SIG-M5 treated with dmso at 0.1 percent for 504 hours (cell line): ENCODE measurements at regions not wholly inside any gene's neighbourhood (a gene's known extent, or its start where the extent isn't known, plus 50 kb on each side); places are given as distances from the start of the nearest gene placed in this dataset.
"Not testable (repeated sequence)": the region's sequence is repeated elsewhere in the genome, so short reads cannot be mapped to it uniquely, and the experiment has no call there.

Experiments used
- DNase-seq: peaks from one replicate; lab custom pipeline; 2025; ENCODE audit not compliant: unreplicated experiment; lab: John Stamatoyannopoulos, UW

DNA sequence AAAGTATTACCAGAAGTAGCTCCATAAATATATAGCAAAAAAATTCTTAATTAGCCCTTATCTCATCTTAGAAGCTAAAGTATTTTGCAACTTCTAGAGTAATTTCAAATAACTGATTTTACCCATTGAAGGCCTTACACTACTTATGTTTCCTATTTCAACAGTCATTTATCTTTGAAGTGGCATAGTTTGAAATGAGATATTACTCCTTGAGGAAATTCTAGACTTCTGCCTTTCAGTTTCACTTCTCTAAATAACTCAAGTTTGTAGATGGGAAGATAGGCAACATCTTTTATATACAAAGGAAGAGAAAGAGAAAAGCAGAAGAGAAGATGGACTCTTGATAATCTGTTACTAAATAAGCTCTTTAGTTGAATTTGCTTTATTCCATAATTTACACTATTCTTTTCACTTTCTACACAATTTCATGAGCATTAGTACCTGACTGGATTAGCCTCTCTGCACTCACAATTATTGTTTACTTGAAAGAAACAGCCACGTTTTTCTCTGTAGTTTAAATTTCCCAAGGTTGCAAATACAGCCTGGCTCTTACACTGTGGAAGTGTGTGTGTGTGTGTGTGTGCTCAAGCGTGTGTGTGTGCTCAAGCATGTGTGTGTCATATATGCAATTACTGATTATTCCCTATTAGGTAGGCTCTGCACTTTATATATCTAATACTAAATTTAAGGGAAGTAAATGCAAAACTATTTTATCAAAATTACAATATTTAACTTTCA, 60.6 kb upstream of the EMB start:
- DNase-seq = peak; percentile 99

DNA sequence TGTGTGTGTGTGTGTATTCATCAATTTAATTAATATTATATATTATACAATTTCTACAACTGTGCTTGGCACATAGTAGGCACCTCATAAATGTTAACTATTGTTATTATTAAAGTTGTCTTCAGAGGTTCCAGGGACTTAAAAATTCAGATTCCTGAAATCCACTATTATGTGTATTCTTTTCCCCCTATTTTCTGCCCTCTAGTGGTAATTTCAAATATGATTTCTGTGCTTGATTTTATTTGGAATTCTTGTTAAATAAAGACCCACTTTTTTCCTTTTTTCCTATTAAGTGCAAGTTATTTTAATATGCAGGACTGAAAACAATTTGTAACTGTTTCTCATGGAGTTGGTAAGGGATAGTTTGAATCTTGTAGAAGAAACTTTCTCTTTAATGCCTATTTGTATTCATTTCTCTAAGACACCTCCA, 72.0 kb upstream of the EMB start:
- DNase-seq = not testable (repeated sequence)

GRCh38 chr5:50521060-50521459, 80.0 kb upstream of the EMB start:
- DNase-seq = not testable (repeated sequence)

- DNase-seq = not testable (repeated sequence)
Measured at GRCh38 chr5:50527514-50528060, 86.5 kb upstream of the EMB start.

- no peak for DNase-seq
Measured at GRCh38 chr5:50535393-50535792, 94.3 kb upstream of the EMB start.

DNA sequence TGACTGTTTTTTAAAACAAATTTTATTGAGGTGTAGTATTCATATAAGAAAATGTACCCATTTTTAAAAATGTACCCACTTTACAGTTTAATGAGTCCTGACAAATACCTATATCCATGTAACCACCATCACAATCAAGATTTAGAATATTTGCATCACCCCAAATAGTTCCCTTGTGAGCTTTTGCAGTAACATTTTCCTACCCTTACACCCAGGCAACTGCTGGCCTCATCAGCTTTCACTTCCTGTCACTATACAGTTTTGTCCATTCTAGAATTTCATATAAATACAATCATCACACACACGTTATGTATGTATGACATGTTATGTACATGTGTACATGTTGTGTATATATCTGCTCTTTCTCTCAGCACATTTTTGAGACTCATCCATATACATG, 96.4 kb upstream of the EMB start:
- peak; percentile 47 for DNase-seq

DNA sequence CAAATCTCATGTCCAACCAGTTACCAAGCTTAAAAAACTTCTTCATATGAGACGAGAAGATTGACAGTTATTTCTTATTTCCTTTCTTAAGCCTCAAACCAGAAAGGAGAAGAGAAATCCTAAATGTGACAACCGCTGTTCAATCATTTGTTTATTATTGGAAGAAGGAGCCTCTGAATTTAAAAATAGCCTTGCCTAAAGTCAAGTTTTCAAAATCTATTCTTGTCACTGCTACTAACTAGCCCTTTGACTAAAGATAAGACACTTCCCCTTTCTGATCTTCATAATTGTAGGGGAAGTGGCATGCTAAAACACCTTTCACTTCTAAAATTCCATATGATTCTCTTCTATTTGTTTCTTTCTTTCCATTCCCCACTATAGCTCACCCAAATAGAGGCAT, 106.2 kb upstream of the EMB start:
- DNase-seq = peak; percentile 95

DNA sequence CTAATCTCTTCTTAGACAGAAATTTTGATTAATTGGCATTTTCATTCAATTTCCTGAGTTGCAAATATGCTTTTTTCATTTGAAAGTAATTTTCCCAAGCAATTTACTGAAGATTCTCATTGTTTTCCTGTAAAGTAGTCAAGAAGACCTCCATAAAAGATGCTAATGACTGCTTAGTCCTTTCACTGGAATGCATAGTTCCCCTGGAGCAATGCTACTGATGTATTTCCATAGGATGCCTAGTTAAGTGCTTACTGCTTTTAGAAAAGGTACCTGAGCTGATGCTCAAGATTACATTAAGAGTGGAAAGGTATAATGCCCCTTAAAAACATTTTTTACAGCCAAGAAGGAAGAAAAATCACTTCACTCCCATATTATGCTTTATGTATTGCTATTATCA, 109.2 kb upstream of the EMB start:
- DNase-seq = no peak

DNA sequence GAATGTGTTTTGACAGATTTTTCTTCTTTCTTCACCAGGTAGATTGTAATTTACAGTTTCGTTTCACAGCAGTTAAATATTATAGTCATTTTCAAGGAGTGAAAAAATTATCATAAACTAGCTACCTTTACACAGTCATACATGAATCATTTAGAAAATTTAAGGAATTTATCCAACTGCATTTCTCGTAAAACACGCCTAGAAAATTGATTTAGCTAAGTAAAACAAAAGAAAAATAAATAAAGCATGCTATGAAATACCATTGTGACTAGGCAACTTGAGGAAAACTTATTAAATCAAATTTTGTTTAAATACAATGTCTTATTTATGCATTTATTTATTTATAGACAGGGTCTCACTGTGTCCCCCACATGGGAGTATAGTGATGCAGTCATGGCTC, 109.9 kb upstream of the EMB start:
- no peak for DNase-seq

GRCh38 chr5:50553560-50553984, 112.5 kb upstream of the EMB start:
- no peak for DNase-seq

- not testable (repeated sequence) for DNase-seq
Measured at GRCh38 chr5:50558640-50559039, 107.8 kb upstream of the PARP8 start.

DNA sequence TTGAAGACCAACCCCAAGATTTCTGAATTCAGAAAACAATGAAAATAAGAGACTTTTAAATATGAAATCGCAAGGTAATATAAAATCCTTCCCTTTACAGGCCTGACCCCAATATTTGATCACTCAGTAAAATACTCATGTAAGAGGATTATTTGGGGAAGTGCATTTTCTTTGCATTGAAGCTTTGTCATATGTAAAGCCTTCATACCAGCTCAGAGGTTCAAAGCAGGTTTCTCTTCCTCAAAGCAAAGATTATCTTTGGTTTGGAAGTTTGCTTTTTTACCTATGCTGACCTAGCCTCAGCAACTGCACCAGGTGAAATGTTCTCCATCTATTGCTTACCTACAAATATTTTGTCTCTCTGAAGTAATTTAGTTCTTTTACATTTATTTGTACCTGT, 106.5 kb upstream of the PARP8 start:
- peak; percentile 56 for DNase-seq

DNA sequence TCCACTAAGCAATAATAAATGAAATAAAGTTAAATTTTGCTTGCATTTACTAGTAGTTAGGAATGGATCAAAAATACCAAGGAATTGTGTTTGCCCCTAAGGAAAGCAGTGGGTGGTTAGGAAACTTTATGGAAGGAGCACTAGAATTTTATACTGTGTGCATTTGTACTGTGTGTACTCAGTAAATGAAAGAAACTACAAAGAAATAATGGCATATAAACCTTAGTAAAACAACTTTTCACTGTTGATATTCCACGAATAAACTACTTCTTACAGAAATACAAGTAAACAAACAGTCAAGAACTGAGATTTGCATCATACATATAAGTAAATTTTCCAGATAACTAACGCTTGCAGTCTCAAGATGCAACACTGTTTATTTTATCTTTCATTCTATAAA, 103.7 kb upstream of the PARP8 start:
- DNase-seq = no peak

DNA sequence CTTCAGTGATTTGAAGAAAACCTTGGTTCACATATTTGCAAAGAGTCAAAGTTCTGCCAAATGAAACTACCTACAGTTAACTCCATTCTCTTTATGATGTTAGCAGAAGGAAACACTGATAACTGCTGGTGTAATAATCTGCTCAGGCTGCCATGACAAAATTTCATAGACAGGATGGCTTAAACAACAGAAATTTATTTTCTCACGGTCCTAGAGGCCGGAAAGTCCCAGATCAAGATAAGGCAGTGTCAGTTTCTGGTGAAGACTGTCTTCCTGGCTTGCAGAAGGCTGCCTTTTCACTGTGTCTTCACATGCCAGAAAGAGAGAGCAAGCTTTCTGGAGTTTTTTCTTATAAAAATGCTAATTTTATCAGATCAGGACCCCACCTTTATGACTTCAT, 102.4 kb upstream of the PARP8 start:
- DNase-seq = no peak

DNA sequence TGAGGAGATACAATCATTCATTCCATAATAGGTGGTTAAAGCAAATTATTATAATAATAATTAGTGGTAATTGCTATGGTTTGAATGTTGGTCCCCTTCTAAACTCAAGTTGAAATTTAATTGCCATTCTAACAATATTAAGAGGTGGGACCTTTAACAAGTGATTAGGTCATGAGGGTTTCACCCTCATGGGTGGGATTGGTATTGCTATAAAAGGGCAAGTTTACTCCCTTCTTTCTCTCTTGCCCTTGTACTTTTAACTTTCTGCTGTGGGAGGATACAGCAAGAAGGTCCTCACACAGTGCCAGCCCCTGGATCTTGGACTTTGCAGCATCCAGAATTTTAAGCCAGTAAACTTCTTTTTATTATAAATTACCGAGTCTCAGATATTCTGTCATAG, 101.9 kb upstream of the PARP8 start:
- DNase-seq = no peak

- no peak for DNase-seq
Measured at GRCh38 chr5:50574121-50574520, 92.3 kb upstream of the PARP8 start.

- DNase-seq = no peak
Measured at GRCh38 chr5:50575740-50576139, 90.7 kb upstream of the PARP8 start.

DNA sequence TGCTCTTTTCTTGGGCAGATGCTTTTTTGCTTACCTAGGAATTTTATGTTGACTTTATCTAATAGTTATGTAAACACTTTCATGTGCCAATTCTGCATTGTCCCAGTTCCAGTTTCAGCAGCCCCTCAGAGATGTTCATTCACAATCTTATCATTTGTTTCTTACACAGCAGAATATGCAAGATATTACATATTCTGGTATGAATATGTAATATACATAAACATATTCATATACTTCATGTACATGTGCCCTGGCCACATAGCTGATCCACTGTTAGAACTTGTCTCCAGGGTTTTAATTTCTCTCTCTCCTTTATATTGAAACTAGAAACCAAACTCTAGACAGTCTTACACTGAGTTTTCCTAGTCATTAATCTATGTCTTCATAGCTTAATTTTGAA, 90.2 kb upstream of the PARP8 start:
- DNase-seq = no peak

DNA sequence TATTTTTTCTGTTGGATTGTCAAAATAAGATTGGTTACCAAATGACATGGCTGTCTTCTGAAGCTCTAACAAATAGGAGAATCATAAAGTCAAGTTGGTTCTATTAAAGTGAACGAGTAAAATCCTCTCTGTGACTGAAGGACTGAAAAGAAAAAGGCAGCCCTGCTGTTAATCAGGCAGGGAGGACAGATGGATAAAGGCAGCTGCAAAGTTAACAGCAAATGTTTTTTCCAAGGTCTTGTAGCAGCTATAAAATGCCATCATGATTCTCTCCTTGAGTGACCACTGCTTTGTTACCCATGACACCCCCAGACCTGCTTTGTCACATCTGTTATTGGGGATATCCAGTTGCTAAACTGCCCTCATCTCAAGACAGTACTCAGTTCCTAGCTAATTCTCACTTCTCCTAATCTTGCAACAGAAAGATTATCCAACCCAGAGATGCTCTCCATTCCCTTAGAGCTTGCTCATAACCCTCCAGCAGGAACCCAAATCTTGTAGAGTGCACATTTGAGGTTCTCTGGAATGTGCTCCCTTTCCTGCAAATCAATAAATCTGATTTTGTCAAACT, 89.7 kb upstream of the PARP8 start:
- DNase-seq = peak; percentile 43

DNA sequence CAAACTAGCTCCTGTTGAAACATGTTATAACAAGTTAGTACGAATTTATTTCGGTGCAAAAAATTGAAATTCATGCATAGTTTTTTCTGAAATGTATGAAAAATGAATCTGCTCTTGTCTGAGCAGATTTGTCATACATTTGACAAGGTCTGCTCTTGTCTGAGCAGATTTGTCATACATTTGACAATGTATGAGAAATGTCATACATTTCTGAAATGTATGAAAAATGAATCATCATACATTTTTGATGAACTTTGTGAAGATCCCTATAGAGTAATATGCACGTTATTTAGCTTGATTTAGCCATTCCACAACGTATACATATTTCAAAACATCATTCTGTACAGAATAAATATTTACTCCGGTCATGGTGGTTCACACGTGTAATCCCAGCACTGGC, 85.9 kb upstream of the PARP8 start:
- DNase-seq = no peak

GRCh38 chr5:50581845-50582244, 84.6 kb upstream of the PARP8 start:
- not testable (repeated sequence) for DNase-seq

GRCh38 chr5:50582699-50583098, 83.7 kb upstream of the PARP8 start:
- DNase-seq = no peak

DNA sequence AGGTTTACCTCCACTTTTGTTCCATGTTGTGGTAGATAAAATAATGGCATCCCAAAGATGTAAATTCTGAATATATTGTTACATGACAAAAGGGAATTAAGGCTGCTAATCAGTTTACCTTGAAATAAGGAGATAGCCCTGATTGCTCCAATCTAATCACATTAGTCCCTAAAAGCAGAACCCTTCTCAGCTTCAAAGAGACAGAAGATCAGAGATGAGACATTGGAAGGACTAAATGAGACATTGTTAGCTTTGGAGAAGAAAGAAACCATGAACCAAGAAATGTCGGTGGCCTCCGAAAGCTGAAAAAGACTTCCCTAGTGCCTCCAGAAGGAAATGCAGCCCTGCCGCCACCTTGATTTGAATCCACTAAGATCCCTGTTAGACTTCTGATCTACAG, 82.8 kb upstream of the PARP8 start:
- no peak for DNase-seq
